A549 (cell line): ENCODE measurements at regions not wholly inside any gene's neighbourhood (a gene's known extent, or its start where the extent isn't known, plus 50 kb on each side); places are given as distances from the start of the nearest gene placed in this dataset.

ENCODE experiments used
- ATAC-seq, 2 experiments: fragments of 200-7000 bp in 1 of 2; fragments of >200 bp in 1 of 2; cut with Nextera tagmentation in 1 of 2; cut with Tn5 transposase in 1 of 2; 3 replicates each; pipeline versions ENCODE4 v1.8.0 to v1.9.1; 2018 to 2020; ENCODE audit warnings: mild to moderate bottlenecking in 1 of 2, moderate library complexity in 1 of 2
- CTCF ChIA-PET: fragments of 300-600 bp; sonication (Branson Sonifier 250); formaldehyde crosslinking; extraction: SDS; loops from one replicate; lab custom pipeline; 2021; ENCODE audit warnings: antibody characterized with exemption, inconsistent platforms; lab: Yijun Ruan, JAX
- POLR2A ChIA-PET: fragments of 350-600 bp; formaldehyde crosslinking; extraction: SDS; loops from one replicate; lab custom pipeline; 2021; ENCODE audit warnings: antibody characterized with exemption, inconsistent platforms; lab: Yijun Ruan, JAX
- DNase-seq, 2 experiments: peaks; one replicate each; pipeline versions ENCODE4 v3.0.0 to v3.0.0-alpha.2; 2011 to 2016; ENCODE audit warnings: low read depth in 1 of 2, low spot score in 1 of 2
- FAIRE-seq: peaks from 2 replicates; lab custom pipeline; 2011; peaks lifted over from hg19 to GRCh38; lab: Jason Lieb, UNC
- H3K27ac ChIP-seq, 2 experiments: fragments of >200 bp; sonication (Bioruptor Twin); formaldehyde crosslinking; 3 replicates each; pipeline ENCODE4 v1.5.1; 2016 to 2017
- H3K4me1 ChIP-seq: fragments of >200 bp; sonication (Bioruptor Twin); formaldehyde crosslinking; 3 replicates; pipeline ENCODE4 v1.6.1; 2016
- H3K4me2 ChIP-seq: fragments of >200 bp; sonication (Bioruptor Twin); formaldehyde crosslinking; 3 replicates; pipeline ENCODE4 v1.6.1; 2016
- H3K4me3 ChIP-seq: fragments of >200 bp; sonication (Bioruptor Twin); formaldehyde crosslinking; 3 replicates; pipeline ENCODE4 v1.5.1; 2016
- H3K9me3 ChIP-seq: fragments of >200 bp; sonication (Bioruptor Twin); formaldehyde crosslinking; 3 replicates; pipeline ENCODE4 v1.6.1; 2016
- BHLHE40 ChIP-seq: IDR thresholded peaks from 2 replicates; pipeline ENCODE4 v1.6.1; 2012; ENCODE audit warnings: low read depth, low read length, inconsistent platforms
- CBX2 ChIP-seq: fragments of 200-600 bp; sonication (generic); IDR thresholded peaks from 2 replicates; pipeline ENCODE4 v1.6.1; 2016; ENCODE audit warnings: low read depth, mild to moderate bottlenecking, borderline replicate concordance
- CBX8 ChIP-seq: fragments of 200-600 bp; sonication (generic); IDR thresholded peaks from 2 replicates; pipeline ENCODE4 v1.6.1; 2016
- CEBPB ChIP-seq, 2 experiments: fragments of >200 bp in 1 of 2; sonication (Bioruptor Twin) in 1 of 2; formaldehyde crosslinking in 1 of 2; IDR thresholded peaks; 2 replicates each; pipeline ENCODE4 v1.6.1; 2012 to 2016
- CHD4 ChIP-seq: fragments of 200-600 bp; sonication (generic); IDR thresholded peaks from 2 replicates; pipeline ENCODE4 v1.6.1; 2016; ENCODE audit warnings: antibody characterized with exemption, mild to moderate bottlenecking, borderline replicate concordance
- EHMT2 ChIP-seq: fragments of 200-600 bp; sonication (generic); IDR thresholded peaks from 2 replicates; pipeline ENCODE4 v1.6.1; 2016; ENCODE audit warnings: antibody characterized with exemption, low read depth, mild to moderate bottlenecking, moderate library complexity
- EP300 ChIP-seq, 2 experiments: fragments of >200 bp; sonication (Bioruptor Twin); formaldehyde crosslinking; IDR thresholded peaks; 2 replicates in 1 of 2; 3 replicates in 1 of 2; pipeline ENCODE4 v1.6.1; 2016 to 2017
- GATA3 ChIP-seq: IDR thresholded peaks from 2 replicates; pipeline ENCODE4 v1.6.1; 2012; ENCODE audit warnings: borderline replicate concordance
- JUNB ChIP-seq: fragments of >200 bp; sonication (Bioruptor Twin); formaldehyde crosslinking; IDR thresholded peaks from 2 replicates; pipeline ENCODE4 v1.6.1; 2016
- MAZ ChIP-seq: fragments of 150-350 bp; IDR thresholded peaks from 2 replicates; pipeline ENCODE4 v1.6.1; 2014; ENCODE audit warnings: antibody characterized with exemption, low read depth, low read length, borderline replicate concordance
- MYC ChIP-seq: IDR thresholded peaks from 2 replicates; pipeline ENCODE4 v1.6.1; 2012; ENCODE audit warnings: mild to moderate bottlenecking, inconsistent platforms, low read length, improper control_type of control experiment, borderline replicate concordance
- NFE2L2 ChIP-seq: fragments of 150-350 bp; conservative IDR thresholded peaks from 2 replicates; pipeline ENCODE4 v1.6.1; 2014; ENCODE audit warnings: low read length
- PHF8 ChIP-seq: fragments of 200-600 bp; sonication (generic); IDR thresholded peaks from 2 replicates; pipeline ENCODE4 v1.6.1; 2016; ENCODE audit warnings: low read depth, mild to moderate bottlenecking, antibody characterized with exemption, moderate library complexity, borderline replicate concordance
- POLR2A ChIP-seq: IDR thresholded peaks from 2 replicates; pipeline ENCODE4 v1.6.1; 2012; ENCODE audit warnings: mild to moderate bottlenecking, low read length
- RARB ChIP-seq: fragments of 250-450 bp; sonication (Bioruptor Pico); IDR thresholded peaks from 2 replicates; pipeline ENCODE4 v1.8.0; 2021; ENCODE audit warnings: mild to moderate bottlenecking, moderate library complexity
- RNF2 ChIP-seq: fragments of 200-600 bp; sonication (generic); IDR thresholded peaks from 2 replicates; pipeline ENCODE4 v1.6.1; 2016; ENCODE audit warnings: low read depth, mild to moderate bottlenecking, antibody characterized with exemption, moderate library complexity, borderline replicate concordance
- ZFP36 ChIP-seq: fragments of 450-650 bp; IDR thresholded peaks from 2 replicates; pipeline ENCODE4 v1.6.1; 2014; ENCODE audit warnings: borderline replicate concordance; ENCODE audit not compliant: partially characterized antibody
- ZSCAN20 ChIP-seq: fragments of 250-450 bp; sonication (Bioruptor Pico); IDR thresholded peaks from 2 replicates; pipeline ENCODE4 v1.8.0; 2022; ENCODE audit warnings: mild to moderate bottlenecking, moderate library complexity
- WGBS: methylation state at CpG from one replicate; pipeline ENCODE4 v1.1.6; 2017; ENCODE audit errors: missing lambda C conversion rate; 5-methylcytosine and 5-hydroxymethylcytosine counted together
- TF ChIP-seq, protein P1 (sequence below): IDR thresholded peaks from 2 replicates; pipeline ENCODE4 v1.6.1; 2012
- TF ChIP-seq, protein P2 (sequence below): fragments of 250-450 bp; sonication (Bioruptor Pico); IDR thresholded peaks from 2 replicates; pipeline ENCODE4 v1.5.0; 2021; ENCODE audit warnings: mild to moderate bottlenecking, moderate library complexity, borderline replicate concordance
- TF ChIP-seq, protein P3 (sequence below): fragments of 450-650 bp; IDR thresholded peaks from 2 replicates; pipeline ENCODE4 v1.6.1; 2014; ENCODE audit warnings: antibody characterized with exemption
- TF ChIP-seq, protein P4 (sequence below): fragments of 250-450 bp; sonication (Bioruptor Pico); IDR thresholded peaks from 2 replicates; pipeline ENCODE4 v1.5.0; 2020; ENCODE audit warnings: low read depth, mild to moderate bottlenecking, moderate library complexity

DNA sequence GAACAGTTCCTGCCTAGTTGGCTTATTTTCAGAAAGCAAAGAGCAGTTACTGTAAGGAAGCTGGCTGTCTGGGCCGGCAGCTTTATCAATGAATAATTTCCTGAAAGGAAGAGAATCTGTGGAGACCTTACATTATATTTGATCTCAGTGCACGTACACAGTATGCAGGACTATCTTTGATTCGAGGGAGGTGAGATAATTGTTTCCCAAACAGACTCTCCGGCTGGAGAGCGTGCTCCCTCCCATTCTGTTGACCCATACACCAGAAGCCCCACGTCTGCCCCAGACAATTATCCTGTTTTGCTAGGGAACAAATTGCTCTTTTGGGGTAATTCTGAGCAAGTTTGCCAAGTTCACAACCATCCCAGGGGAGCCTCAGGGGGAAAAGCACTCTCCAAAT lies 1115.0 kb downstream of the VRK1 start:
- Histone ChIP-seq H3K4me2 (no peak overlapping the region), H3K4me1 (no peaks in the 10 kb centered on the region), H3K9me3 (no peaks in the 10 kb centered on the region), H3K4me3 (no peak overlapping the region), H3K27ac (no peak overlapping the region)
- TF ChIP-seq CBX8 (no peak), CHD4 (no peak), ZFP36 (no peak)
- ATAC-seq, result no peak
- ChIA-PET POLR2A (no interaction called here), CTCF (no interaction called here)
- DNase-seq, result no peak
- no peak for FAIRE-seq
- WGBS, result 5% methylated on average over 6 of the region's 6 CpGs

DNA sequence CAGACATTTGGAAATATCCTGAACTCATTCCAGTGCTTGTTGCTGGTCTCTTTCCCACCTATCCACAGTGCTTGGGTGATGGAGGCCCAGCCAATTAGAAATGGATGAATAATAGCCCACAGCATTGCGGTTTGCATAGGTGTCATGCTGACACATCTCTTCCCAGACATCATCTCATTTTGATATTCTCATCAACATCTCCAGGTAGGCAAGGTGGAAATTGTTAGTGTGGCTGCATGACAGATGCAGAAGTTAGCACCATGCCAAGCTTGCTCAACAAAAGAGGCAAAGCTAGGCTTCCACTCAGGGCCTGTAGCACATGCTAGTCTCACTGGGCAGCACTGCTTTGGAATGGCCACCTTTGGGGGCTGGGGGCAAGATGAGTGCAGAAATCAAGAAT lies 1118.9 kb downstream of the VRK1 start:
- POLR2A ChIA-PET, result no interaction called here

GRCh38 chr14:97916669-97917568 lies 1119.7 kb downstream of the VRK1 start:
- no peak for ATAC-seq
- ChIA-PET POLR2A (no interaction called here), CTCF (no interaction called here)
- FAIRE-seq, result no peak
- TF ChIP-seq, protein P1, sequence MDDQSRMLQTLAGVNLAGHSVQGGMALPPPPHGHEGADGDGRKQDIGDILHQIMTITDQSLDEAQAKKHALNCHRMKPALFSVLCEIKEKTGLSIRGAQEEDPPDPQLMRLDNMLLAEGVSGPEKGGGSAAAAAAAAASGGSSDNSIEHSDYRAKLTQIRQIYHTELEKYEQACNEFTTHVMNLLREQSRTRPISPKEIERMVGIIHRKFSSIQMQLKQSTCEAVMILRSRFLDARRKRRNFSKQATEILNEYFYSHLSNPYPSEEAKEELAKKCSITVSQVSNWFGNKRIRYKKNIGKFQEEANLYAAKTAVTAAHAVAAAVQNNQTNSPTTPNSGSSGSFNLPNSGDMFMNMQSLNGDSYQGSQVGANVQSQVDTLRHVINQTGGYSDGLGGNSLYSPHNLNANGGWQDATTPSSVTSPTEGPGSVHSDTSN, result no peak
- TF ChIP-seq EHMT2, result no peak
- TF ChIP-seq NFE2L2, result no peak
- no peak for TF ChIP-seq ZSCAN20 (CRISPR knock-in tag)
- TF ChIP-seq CBX2, result no peak
- no peak for TF ChIP-seq RNF2
- WGBS, result 9% methylated on average over 5 of the region's 5 CpGs
- Histone ChIP-seq H3K27ac (no peak overlapping the region), H3K9me3 (no peaks in the 10 kb centered on the region), H3K4me1 (no peaks in the 10 kb centered on the region), H3K4me3 (no peak overlapping the region), H3K4me2 (no peak overlapping the region)
- no peak for DNase-seq

More for the DNA sequence above, 1118.9 kb downstream of the VRK1 start:
- Histone ChIP-seq H3K4me2 (no peak overlapping the region), H3K9me3 (no peaks in the 10 kb centered on the region), H3K4me1 (no peaks in the 10 kb centered on the region), H3K27ac (no peak overlapping the region), H3K4me3 (no peak overlapping the region)
- DNase-seq, result no peak
- FAIRE-seq, result no peak
- TF ChIP-seq, protein P2, sequence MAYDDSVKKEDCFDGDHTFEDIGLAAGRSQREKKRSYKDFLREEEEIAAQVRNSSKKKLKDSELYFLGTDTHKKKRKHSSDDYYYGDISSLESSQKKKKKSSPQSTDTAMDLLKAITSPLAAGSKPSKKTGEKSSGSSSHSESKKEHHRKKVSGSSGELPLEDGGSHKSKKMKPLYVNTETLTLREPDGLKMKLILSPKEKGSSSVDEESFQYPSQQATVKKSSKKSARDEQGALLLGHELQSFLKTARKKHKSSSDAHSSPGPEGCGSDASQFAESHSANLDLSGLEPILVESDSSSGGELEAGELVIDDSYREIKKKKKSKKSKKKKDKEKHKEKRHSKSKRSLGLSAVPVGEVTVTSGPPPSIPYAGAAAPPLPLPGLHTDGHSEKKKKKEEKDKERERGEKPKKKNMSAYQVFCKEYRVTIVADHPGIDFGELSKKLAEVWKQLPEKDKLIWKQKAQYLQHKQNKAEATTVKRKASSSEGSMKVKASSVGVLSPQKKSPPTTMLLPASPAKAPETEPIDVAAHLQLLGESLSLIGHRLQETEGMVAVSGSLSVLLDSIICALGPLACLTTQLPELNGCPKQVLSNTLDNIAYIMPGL (CRISPR knock-in tag), result no peak
- no peak for TF ChIP-seq RARB
- TF ChIP-seq JUNB, result no peak
- TF ChIP-seq PHF8, result no peak
- no peak for TF ChIP-seq POLR2A
- no peak for TF ChIP-seq CBX8
- TF ChIP-seq, protein P3, sequence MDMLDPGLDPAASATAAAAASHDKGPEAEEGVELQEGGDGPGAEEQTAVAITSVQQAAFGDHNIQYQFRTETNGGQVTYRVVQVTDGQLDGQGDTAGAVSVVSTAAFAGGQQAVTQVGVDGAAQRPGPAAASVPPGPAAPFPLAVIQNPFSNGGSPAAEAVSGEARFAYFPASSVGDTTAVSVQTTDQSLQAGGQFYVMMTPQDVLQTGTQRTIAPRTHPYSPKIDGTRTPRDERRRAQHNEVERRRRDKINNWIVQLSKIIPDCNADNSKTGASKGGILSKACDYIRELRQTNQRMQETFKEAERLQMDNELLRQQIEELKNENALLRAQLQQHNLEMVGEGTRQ, result no peak
- no peak for TF ChIP-seq MYC
- no peak for TF ChIP-seq CHD4
- TF ChIP-seq NFE2L2, result no peak
- TF ChIP-seq EHMT2, result no peak
- no peak for TF ChIP-seq EP300 (IDR thresholded peaks at IDR 0.05)
- TF ChIP-seq, protein P4, sequence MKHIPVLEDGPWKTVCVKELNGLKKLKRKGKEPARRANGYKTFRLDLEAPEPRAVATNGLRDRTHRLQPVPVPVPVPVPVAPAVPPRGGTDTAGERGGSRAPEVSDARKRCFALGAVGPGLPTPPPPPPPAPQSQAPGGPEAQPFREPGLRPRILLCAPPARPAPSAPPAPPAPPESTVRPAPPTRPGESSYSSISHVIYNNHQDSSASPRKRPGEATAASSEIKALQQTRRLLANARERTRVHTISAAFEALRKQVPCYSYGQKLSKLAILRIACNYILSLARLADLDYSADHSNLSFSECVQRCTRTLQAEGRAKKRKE (CRISPR knock-in tag), result no peak
- TF ChIP-seq, protein P1, result no peak
- no peak for TF ChIP-seq CEBPB (IDR thresholded peaks at IDR 0.05)
- no peak for TF ChIP-seq BHLHE40
- TF ChIP-seq MAZ, result no peak
- no peak for TF ChIP-seq GATA3
- 0% methylated on average over 1 of the region's 1 CpG for WGBS
- CTCF ChIA-PET, result no interaction called here
- ATAC-seq, result no peak
